ENCODE measurements at regions not wholly inside any gene's neighbourhood (a gene's known extent, or its start where the extent isn't known, plus 50 kb on each side); places are given as distances from the start of the nearest gene placed in this dataset.

DNA sequence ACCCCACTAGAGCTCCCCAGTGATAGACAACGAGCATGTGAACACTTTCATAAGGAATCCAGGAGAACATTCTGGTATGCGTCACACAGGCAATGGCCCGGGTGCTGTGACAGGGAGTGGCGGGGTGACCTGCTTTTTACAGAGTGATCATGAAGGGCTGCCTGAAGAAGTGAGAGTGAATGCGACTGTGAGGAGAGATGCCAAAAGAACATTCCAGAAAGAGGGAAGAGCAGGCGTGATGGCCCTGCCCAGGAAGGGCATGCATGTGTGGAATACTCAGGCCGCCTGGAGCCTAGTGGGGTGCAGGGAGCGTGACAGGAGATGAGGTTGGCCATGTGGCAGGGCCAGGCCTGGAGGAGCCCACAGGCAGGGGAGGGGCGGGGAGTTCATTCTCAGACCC, 53.8 kb downstream of the FZD10 start:
- TF ChIP-seq POLR2AphosphoS5 (IDR thresholded peaks at IDR 0.05), result no peak
- no peak for TF ChIP-seq POLR2A (IDR thresholded peaks at IDR 0.05)
- TF ChIP-seq, protein P1, sequence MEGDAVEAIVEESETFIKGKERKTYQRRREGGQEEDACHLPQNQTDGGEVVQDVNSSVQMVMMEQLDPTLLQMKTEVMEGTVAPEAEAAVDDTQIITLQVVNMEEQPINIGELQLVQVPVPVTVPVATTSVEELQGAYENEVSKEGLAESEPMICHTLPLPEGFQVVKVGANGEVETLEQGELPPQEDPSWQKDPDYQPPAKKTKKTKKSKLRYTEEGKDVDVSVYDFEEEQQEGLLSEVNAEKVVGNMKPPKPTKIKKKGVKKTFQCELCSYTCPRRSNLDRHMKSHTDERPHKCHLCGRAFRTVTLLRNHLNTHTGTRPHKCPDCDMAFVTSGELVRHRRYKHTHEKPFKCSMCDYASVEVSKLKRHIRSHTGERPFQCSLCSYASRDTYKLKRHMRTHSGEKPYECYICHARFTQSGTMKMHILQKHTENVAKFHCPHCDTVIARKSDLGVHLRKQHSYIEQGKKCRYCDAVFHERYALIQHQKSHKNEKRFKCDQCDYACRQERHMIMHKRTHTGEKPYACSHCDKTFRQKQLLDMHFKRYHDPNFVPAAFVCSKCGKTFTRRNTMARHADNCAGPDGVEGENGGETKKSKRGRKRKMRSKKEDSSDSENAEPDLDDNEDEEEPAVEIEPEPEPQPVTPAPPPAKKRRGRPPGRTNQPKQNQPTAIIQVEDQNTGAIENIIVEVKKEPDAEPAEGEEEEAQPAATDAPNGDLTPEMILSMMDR (IDR thresholded peaks at IDR 0.05), result no peak
- intact Hi-C loops (cut with DNase I), result no loop called here
- Histone ChIP-seq H3K27ac (no peak overlapping the region), H3K4me3 (no peak overlapping the region), H3K9me3 (no peaks in the 10 kb centered on the region), H3K36me3 (no peaks in the 10 kb centered on the region), H3K27me3 (replicated peaks; ENCODE audit: insufficient read depth) (peaks cover 3% of the 10 kb centered on the region), H3K4me1 (replicated peaks) (peaks cover 2% of the 10 kb centered on the region)
- DNase-seq (ENCODE audit: low spot score), result no peak
- 64% methylated on average over 9 of the region's 9 CpGs for WGBS

DNA sequence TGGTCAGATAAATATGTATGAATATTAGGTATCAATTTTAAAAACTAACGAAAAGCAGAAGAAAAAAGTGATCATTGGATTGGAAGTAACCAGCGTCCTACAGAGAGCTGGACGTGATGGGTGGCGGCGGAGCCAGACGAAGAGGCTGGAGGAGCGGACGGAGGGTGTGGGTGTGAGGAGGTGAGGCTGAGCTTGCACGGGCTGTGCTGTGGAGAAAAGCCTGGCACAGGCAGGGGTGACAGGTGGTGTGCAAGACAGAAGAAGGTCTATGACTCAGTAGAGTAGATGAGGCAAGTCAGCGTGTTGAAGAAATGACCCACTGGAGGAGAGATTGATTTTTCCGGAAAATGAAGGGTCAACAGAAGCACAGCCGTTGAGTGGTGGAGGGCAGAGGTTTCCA, 56.4 kb downstream of the FZD10 start:
- Histone ChIP-seq H3K27me3 (replicated peaks; ENCODE audit: insufficient read depth) (peaks cover 3% of the 10 kb centered on the region), H3K4me1 (replicated peaks) (no peaks in the 10 kb centered on the region), H3K27ac (no peak overlapping the region), H3K4me3 (no peak overlapping the region), H3K36me3 (no peaks in the 10 kb centered on the region), H3K9me3 (no peaks in the 10 kb centered on the region)
- no peak for DNase-seq (ENCODE audit: low spot score)
- intact Hi-C loops (cut with DNase I), result no loop called here
- 89% methylated on average over 12 of the region's 12 CpGs for whole genome bisulfite sequencing
- TF ChIP-seq POLR2A (IDR thresholded peaks at IDR 0.05), result no peak
- no peak for TF ChIP-seq POLR2AphosphoS5 (IDR thresholded peaks at IDR 0.05)
- TF ChIP-seq, protein P1 (IDR thresholded peaks at IDR 0.05), result no peak

DNA sequence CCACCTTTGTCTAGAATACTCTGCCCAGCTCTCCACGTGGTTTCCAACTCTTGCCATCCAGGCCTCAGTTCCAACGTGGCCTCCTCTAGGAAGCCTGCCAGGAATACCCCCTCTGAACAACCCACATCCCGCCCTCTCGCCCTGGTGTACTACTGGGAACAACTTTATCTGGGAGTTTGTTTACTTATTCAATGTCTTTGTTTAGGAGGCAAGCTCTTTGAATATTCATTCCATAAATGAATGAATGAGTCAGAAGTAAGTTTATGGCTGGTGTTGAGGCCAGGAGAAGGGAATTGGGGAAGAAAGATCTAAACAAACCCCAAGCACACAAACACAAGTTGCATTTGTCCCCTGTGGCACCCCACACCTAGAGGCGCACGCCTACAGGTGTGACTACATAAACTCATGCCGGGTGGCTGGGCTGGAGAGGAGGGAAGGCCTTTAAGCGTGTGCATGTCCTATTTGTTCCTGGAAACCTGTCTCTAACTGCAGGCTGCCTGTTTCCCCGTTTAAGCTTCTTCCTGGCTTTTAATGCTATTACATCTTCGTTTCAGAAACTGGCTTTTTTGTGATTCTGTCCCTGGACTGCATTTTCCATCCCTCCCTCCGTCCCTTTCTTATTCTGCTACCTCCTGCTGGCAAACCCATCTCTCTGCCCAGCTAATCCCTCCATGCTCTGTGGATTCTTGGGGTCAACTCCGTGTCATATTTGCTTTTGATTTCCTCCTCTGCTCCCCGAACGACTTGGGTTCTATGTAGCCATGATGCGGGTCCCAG, 57.9 kb downstream of the FZD10 start:
- intact Hi-C loops (cut with DNase I), result no loop called here
- H3K4me3 ChIP-seq, result no peak overlapping the region
- no peak for DNase-seq (ENCODE audit: low spot score)
- no peaks in the 10 kb centered on the region for H3K36me3 ChIP-seq
- H3K27ac ChIP-seq, result no peak overlapping the region
- no peaks in the 10 kb centered on the region for H3K4me1 ChIP-seq (replicated peaks)
- H3K9me3 ChIP-seq, result no peaks in the 10 kb centered on the region
- 44% methylated on average over 15 of the region's 15 CpGs for WGBS
- TF ChIP-seq POLR2AphosphoS5 (IDR thresholded peaks at IDR 0.05), result no peak
- H3K27me3 ChIP-seq (replicated peaks; ENCODE audit: insufficient read depth), result peaks cover 3% of the 10 kb centered on the region

DNA sequence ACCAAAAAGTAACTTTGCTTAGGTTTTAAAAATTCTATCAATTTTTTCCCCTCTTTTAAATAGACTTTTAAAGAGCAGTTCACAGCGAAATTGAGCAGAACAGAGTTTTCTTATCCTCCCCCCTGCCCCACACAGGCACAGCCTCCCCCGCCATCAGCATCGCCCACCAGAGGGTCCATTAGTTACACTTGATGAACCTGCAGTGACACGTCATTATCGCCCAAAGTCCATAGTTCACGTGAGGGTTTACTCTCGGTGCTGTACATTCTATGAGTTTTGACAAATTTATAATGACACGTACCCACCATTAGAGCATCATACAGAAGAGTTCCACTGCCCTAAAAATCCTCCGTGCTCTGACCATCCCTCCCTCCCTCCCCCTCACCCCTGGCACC, 58.4 kb downstream of the FZD10 start:
- no peak overlapping the region for H3K27ac ChIP-seq
- H3K4me3 ChIP-seq, result no peak overlapping the region
- no peaks in the 10 kb centered on the region for H3K9me3 ChIP-seq
- no peak for DNase-seq (ENCODE audit: low spot score)
- H3K4me1 ChIP-seq (replicated peaks), result no peaks in the 10 kb centered on the region
- intact Hi-C loops (cut with DNase I), result no loop called here
- 53% methylated on average over 9 of the region's 9 CpGs for WGBS
- TF ChIP-seq, protein P1 (IDR thresholded peaks at IDR 0.05), result no peak
- TF ChIP-seq POLR2A (IDR thresholded peaks at IDR 0.05) (no peak), POLR2AphosphoS5 (IDR thresholded peaks at IDR 0.05) (no peak)
- no peaks in the 10 kb centered on the region for H3K27me3 ChIP-seq (replicated peaks; ENCODE audit: insufficient read depth)
- H3K36me3 ChIP-seq, result no peaks in the 10 kb centered on the region

DNA sequence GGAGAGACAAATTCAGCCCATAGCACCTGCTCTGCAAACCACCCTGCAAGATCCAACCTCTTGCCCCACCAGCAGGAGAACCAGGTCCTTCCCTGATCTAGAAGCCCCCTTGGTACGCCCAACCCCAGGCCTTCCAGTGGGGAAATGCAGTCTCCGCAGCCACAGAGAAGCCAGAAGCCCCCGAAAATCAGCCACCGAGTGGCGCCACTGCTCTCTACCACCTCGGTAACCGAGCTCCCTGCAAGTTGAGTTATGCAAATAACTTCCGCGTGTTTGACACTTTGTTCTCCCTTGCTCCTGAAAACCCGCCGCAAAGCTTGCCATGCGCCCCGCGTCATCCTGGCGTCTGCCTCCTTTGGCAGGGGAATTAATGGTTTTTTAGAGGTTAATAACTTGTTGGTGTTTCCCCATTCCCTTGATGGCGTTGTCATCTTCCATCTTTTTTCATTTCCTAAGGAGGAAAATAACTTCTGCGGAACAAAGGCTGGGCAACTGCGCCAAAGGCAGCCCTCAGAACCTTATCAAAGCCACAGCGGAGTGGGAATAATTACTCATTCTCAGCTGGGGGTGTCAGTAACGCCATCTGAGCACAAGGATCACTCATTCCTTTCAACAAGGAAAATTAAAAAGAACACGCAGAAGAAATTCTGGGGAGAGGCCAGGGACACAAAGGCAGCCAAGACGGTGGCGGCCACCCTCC, 60.4 kb downstream of the FZD10 start:
- TF ChIP-seq, protein P1 (IDR thresholded peaks at IDR 0.05), result no peak
- TF ChIP-seq POLR2A (IDR thresholded peaks at IDR 0.05) (no peak), POLR2AphosphoS5 (IDR thresholded peaks at IDR 0.05) (no peak)
- Histone ChIP-seq H3K4me3 (no peak overlapping the region), H3K9me3 (no peaks in the 10 kb centered on the region), H3K27me3 (replicated peaks; ENCODE audit: insufficient read depth) (no peaks in the 10 kb centered on the region), H3K27ac (no peak overlapping the region), H3K4me1 (replicated peaks) (no peaks in the 10 kb centered on the region), H3K36me3 (no peaks in the 10 kb centered on the region)
- DNase-seq (ENCODE audit: low spot score), result no peak
- 74% methylated on average over 23 of the region's 23 CpGs for WGBS
- intact Hi-C loops (cut with DNase I), result no loop called here
